ENCODE measurements at regions not wholly inside any gene's neighbourhood (a gene's known extent, or its start where the extent isn't known, plus 50 kb on each side); places are given as distances from the start of the nearest gene placed in this dataset.

DNA sequence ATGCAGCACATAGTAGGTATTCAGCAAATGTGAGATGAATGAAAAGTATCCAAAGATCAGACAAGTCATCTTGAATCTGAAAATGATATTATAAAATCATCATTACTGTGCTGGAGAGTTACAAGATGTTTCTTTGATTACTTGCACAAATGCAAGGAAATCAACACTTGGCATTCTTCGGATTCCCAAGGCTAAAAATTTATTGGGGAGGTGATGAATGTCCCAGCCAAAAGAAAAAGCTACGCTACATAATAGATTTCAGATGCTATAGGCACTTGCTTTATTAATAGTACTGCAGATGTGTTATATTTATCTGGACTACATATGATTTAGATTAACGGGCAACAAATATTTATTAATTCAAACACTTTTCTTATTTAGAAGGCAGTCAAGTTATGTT is 286.7 kb upstream of the TENM3 start:
- ChIA-PET RAD21 (ENCODE audit: low non-redundant PET in 1 of 2, low total read pairs in 2 of 2, uncharacterized antibody in 2 of 2, unreplicated experiment in 2 of 2) (no interaction called here), POLR2A (no interaction called here), CTCF (no interaction called here)
- Histone ChIP-seq H3K9me3 (ENCODE audit: control insufficient read depth in 1 of 2, insufficient read depth in 1 of 2, low read depth in 1 of 2, low read length in 2 of 2) (0 out of 4 replicates have a peak, but pooled peaks cover 0 to 3% of the 10 kb centered on the region in 2 experiments), H3K9ac (ENCODE audit: low read length) (no peak overlapping the region), H3K4me1 (ENCODE audit: control insufficient read depth in 1 of 2, insufficient read depth in 2 of 2, low read length in 2 of 2) (no peaks in the 10 kb centered on the region), H3K4me3 (replicated peaks in 1 of 2; ENCODE audit: low read depth in 1 of 2, low read length in 2 of 2) (no peak overlapping the region), H2AFZ (ENCODE audit: low read depth, low read length, poor library complexity, severe bottlenecking) (no peak overlapping the region), H3K9me2 (ENCODE audit: insufficient read depth) (no peaks in the 10 kb centered on the region), H3K36me3 (ENCODE audit: control insufficient read depth in 1 of 2, insufficient read depth in 2 of 2, low read length in 2 of 2) (no peaks in the 10 kb centered on the region), H3K79me2 (ENCODE audit: insufficient read depth, low read length) (no peaks in the 10 kb centered on the region), H3K4me2 (ENCODE audit: low read length) (no peak overlapping the region), H3K27ac (ENCODE audit: low read depth, low read length) (no peak overlapping the region), H3K27me3 (ENCODE audit: insufficient read depth, low read length) (peaks cover 4% of the 10 kb centered on the region; the same call in 1 of the 2 replicates), H4K20me1 (ENCODE audit: insufficient read depth) (no peaks in the 10 kb centered on the region)
- DNase-seq (ENCODE audit: low read depth, low spot score) = no peak
- no peak for TF ChIP-seq EGR1 (IDR thresholded peaks at IDR 0.05; ENCODE audit: low read depth)
- TF ChIP-seq CBX3 (IDR thresholded peaks at IDR 0.05; ENCODE audit: low read depth) = no peak
- no peak for TF ChIP-seq ATF3 (IDR thresholded peaks at IDR 0.05)
- TF ChIP-seq POLR2A (IDR thresholded peaks at IDR 0.05; ENCODE audit: borderline replicate concordance, extremely low read depth, insufficient read depth, insufficient read length) = no peak
- TF ChIP-seq, protein P1, sequence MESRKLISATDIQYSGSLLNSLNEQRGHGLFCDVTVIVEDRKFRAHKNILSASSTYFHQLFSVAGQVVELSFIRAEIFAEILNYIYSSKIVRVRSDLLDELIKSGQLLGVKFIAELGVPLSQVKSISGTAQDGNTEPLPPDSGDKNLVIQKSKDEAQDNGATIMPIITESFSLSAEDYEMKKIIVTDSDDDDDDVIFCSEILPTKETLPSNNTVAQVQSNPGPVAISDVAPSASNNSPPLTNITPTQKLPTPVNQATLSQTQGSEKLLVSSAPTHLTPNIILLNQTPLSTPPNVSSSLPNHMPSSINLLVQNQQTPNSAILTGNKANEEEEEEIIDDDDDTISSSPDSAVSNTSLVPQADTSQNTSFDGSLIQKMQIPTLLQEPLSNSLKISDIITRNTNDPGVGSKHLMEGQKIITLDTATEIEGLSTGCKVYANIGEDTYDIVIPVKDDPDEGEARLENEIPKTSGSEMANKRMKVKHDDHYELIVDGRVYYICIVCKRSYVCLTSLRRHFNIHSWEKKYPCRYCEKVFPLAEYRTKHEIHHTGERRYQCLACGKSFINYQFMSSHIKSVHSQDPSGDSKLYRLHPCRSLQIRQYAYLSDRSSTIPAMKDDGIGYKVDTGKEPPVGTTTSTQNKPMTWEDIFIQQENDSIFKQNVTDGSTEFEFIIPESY (IDR thresholded peaks at IDR 0.05; ENCODE audit: extremely low read depth, insufficient replicate concordance, low read length) = no peak
- no peak for TF ChIP-seq CEBPB (IDR thresholded peaks at IDR 0.05; ENCODE audit: low read depth)
- no peak for TF ChIP-seq SP1 (IDR thresholded peaks at IDR 0.05; ENCODE audit: low read depth)
- TF ChIP-seq ELF1 (IDR thresholded peaks at IDR 0.05; ENCODE audit: borderline replicate concordance, low read depth) = no peak
- TF ChIP-seq JUND (IDR thresholded peaks at IDR 0.05) = no peak
- TF ChIP-seq, protein P2, sequence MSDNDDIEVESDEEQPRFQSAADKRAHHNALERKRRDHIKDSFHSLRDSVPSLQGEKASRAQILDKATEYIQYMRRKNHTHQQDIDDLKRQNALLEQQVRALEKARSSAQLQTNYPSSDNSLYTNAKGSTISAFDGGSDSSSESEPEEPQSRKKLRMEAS (IDR thresholded peaks at IDR 0.05) = no peak
- no peak for TF ChIP-seq TCF7L2 (IDR thresholded peaks at IDR 0.05; ENCODE audit: borderline replicate concordance, extremely low read depth, insufficient read depth, insufficient read length)
- TF ChIP-seq REST (IDR thresholded peaks at IDR 0.05; ENCODE audit: low read depth) = no peak
- no peak for TF ChIP-seq SIN3A (IDR thresholded peaks at IDR 0.05; ENCODE audit: low read depth)
- TF ChIP-seq POLR2AphosphoS5 (IDR thresholded peaks at IDR 0.05; ENCODE audit: low read depth, low read length) = no peak
- no peak for TF ChIP-seq YY1 (IDR thresholded peaks at IDR 0.05; ENCODE audit: extremely low read depth, insufficient replicate concordance, low read depth, low read length)
- TF ChIP-seq SRF (IDR thresholded peaks at IDR 0.05; ENCODE audit: low read depth) = no peak
- no peak for ATAC-seq
- BruUV-seq (replicated peaks) = no TSS peak
- intact Hi-C loops (cut with micrococcal nuclease) = no loop called here

Measured in HCT116 (cell line).